Memory B cell (primary cell): ENCODE measurements at regions not wholly inside any gene's neighbourhood (a gene's known extent, or its start where the extent isn't known, plus 50 kb on each side); places are given as distances from the start of the nearest gene placed in this dataset.
"Not testable (repeated sequence)": the region's sequence is repeated elsewhere in the genome, so short reads cannot be mapped to it uniquely, and the experiment has no call there.

Experiments used
- ATAC-seq: fragments of 150-1000 bp; cut with Tn5 transposase; 2 replicates; pipeline ENCODE4 v1.10.0; 2021; ENCODE audit warnings: low read depth, mild to moderate bottlenecking, moderate library complexity
- DNase-seq, 2 donors: peaks; one replicate each; pipeline ENCODE4 v3.0.0; 2022; ENCODE audit warnings: low spot score in 2 of 2
- H3K27ac Mint-ChIP-seq: one replicate; pipeline ENCODE4 v1.8.0; 2022; ENCODE audit warnings: mild to moderate bottlenecking, moderate library complexity, mixed read lengths
- H3K27me3 Mint-ChIP-seq: one replicate; pipeline ENCODE4 v1.8.0; 2022; ENCODE audit warnings: mixed read lengths
- H3K36me3 Mint-ChIP-seq: one replicate; pipeline ENCODE4 v1.8.0; 2022; ENCODE audit warnings: mild to moderate bottlenecking, mixed read lengths
- H3K4me1 Mint-ChIP-seq: one replicate; pipeline ENCODE4 v1.8.0; 2022; ENCODE audit warnings: mixed read lengths
- H3K4me3 Mint-ChIP-seq: one replicate; pipeline ENCODE4 v1.8.0; 2022; ENCODE audit warnings: mild to moderate bottlenecking, moderate library complexity, mixed read lengths
- H3K9me3 Mint-ChIP-seq: one replicate; pipeline ENCODE4 v1.8.0; 2022; ENCODE audit warnings: mixed read lengths

GRCh38 chr4:34323549-34324320, 1920.6 kb downstream of the ARAP2 start:
- H3K27me3 Mint-ChIP-seq: no peaks in the 10 kb centered on the region
- H3K36me3 Mint-ChIP-seq: no peaks in the 10 kb centered on the region
- no peak for ATAC-seq
- H3K9me3 Mint-ChIP-seq: peaks cover 4% of the 10 kb centered on the region
- H3K4me1 Mint-ChIP-seq: no peaks in the 10 kb centered on the region
- no peak for DNase-seq
- H3K27ac Mint-ChIP-seq: no peak overlapping the region
- H3K4me3 Mint-ChIP-seq: no peak overlapping the region

GRCh38 chr4:34328939-34329338, 1915.4 kb downstream of the ARAP2 start:
- no peaks in the 10 kb centered on the region for H3K36me3 Mint-ChIP-seq
- no peaks in the 10 kb centered on the region for H3K27me3 Mint-ChIP-seq
- no peaks in the 10 kb centered on the region for H3K4me1 Mint-ChIP-seq
- ATAC-seq (no peak), DNase-seq (no peak)
- H3K27ac Mint-ChIP-seq: no peak overlapping the region
- H3K9me3 Mint-ChIP-seq: peaks cover 7% of the 10 kb centered on the region
- H3K4me3 Mint-ChIP-seq: no peak overlapping the region

DNA sequence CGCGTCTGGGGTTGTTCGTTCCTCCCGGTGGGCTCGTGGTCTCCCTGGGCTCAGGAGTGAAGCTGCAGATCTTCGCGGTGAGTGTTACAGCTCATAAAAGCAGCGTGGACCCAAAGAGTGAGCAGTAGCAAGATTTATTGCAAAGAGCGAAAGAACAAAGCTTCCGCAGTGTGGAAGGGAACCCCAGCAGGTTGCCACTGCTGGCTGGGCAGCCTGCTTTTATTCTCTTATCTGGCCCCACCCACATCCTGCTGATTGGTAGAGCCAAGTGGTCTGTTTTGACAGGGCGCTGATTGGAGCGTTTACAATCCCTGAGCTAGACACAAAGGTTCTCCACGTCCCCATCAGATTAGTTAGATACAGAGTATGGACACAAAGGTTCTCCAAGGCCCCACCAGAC, 1909.2 kb downstream of the ARAP2 start:
- DNase-seq, ATAC-seq, H3K4me3 Mint-ChIP-seq: not testable (repeated sequence)

DNA sequence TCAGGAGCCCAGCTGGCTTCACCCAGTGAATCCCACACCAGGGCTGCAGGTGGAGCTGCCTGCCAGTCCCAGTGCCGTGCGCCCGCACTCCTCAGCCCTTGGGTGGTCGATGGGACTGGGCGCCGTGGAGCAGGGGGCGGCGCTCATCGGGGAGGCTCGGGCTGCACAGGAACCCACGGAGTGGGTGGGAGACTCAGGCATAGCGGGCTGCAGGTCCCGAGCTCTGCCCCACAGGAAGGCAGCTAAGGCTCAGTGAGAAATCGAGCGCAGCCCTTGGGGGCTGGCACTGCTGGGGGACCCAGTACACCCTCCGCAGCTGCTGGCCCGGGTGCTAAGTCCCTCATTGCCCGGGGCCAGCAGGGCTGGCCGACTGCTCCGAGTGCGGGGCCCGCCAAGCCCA, 1908.8 kb downstream of the ARAP2 start:
- H3K4me1 Mint-ChIP-seq, DNase-seq, H3K4me3 Mint-ChIP-seq, H3K36me3 Mint-ChIP-seq, H3K9me3 Mint-ChIP-seq, ATAC-seq, H3K27me3 Mint-ChIP-seq, H3K27ac Mint-ChIP-seq: not testable (repeated sequence)

More for the DNA sequence above, 1909.2 kb downstream of the ARAP2 start:
- not testable (repeated sequence) for H3K4me1 Mint-ChIP-seq, H3K36me3 Mint-ChIP-seq, H3K27ac Mint-ChIP-seq, H3K27me3 Mint-ChIP-seq, H3K9me3 Mint-ChIP-seq

DNA sequence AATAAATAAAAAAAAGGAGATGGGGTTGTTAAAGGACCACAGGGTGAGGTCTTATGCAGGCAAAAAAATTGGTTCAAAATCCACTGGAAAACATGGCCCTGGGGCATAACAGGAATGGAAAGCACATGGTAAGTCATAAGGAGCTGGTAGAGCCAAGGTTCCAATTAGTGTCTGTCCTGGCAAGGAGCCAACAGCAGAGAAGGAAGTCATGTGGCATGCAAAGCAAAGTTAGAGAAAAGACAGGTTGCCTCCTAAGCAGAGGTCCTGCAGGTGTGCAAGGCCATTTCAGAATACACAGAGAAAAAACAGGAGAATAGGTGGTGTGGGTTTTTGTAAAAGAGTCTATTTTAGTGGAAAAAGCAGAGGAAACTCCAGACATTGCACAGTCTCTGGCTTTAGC, 1881.7 kb downstream of the ARAP2 start:
- no peak for ATAC-seq
- no peak overlapping the region for H3K4me3 Mint-ChIP-seq
- no peaks in the 10 kb centered on the region for H3K27me3 Mint-ChIP-seq
- no peak overlapping the region for H3K27ac Mint-ChIP-seq
- H3K36me3 Mint-ChIP-seq: no peaks in the 10 kb centered on the region
- no peaks in the 10 kb centered on the region for H3K4me1 Mint-ChIP-seq
- H3K9me3 Mint-ChIP-seq: peaks cover 4% of the 10 kb centered on the region
- no peak for DNase-seq

GRCh38 chr4:34363842-34364241, 1880.5 kb downstream of the ARAP2 start:
- ATAC-seq (no peak), DNase-seq (no peak)
- no peaks in the 10 kb centered on the region for H3K27me3 Mint-ChIP-seq
- H3K9me3 Mint-ChIP-seq: peaks cover 4% of the 10 kb centered on the region
- no peaks in the 10 kb centered on the region for H3K4me1 Mint-ChIP-seq
- H3K27ac Mint-ChIP-seq: no peak overlapping the region
- no peaks in the 10 kb centered on the region for H3K36me3 Mint-ChIP-seq
- no peak overlapping the region for H3K4me3 Mint-ChIP-seq

DNA sequence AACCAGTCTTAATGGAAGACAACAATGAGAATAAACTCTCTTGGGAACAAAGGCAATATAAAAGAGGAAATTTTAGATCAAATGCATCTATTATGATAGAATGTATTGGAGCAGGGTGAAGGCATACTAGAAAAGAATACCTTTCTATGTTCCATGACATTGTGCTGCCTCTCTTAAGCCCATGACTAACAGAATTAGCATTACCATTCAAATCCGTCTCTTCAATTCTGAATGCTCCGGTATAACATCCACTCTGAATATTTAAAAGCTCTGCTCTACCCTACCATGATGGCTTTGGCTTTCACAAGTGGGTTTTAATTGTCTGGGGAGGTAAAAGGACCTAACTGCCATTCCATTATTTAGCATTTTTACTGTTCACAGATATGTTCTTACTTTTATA, 1878.4 kb downstream of the ARAP2 start:
- H3K9me3 Mint-ChIP-seq: peaks cover 4% of the 10 kb centered on the region
- no peaks in the 10 kb centered on the region for H3K36me3 Mint-ChIP-seq
- H3K27ac Mint-ChIP-seq: no peak overlapping the region
- ATAC-seq: no peak
- no peak for DNase-seq
- H3K4me3 Mint-ChIP-seq: no peak overlapping the region
- H3K27me3 Mint-ChIP-seq: no peaks in the 10 kb centered on the region
- H3K4me1 Mint-ChIP-seq: no peaks in the 10 kb centered on the region

DNA sequence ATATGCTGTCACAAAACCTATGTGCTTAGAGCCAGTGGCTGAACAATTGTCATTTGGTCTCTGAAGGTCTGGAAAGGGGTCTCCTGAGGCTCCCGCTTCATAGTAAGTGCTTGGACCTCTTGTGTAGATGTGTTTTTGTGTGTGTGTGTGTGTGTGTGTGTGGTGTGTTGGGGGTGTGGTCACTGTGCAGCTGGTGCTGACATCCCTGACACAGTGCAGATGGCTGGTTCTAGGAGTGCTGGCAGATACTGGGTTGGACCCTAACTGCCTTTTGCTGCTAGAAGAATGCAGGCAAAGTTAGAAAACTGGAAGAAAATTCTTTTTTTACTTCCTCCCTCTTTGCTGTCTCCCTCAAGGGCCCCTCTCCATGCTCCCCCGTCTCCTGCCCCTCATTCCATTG, 1872.6 kb downstream of the ARAP2 start:
- Mint-ChIP-seq H3K9me3 (peaks cover 5% of the 10 kb centered on the region), H3K4me3 (no peak overlapping the region), H3K27me3 (no peaks in the 10 kb centered on the region), H3K4me1 (no peaks in the 10 kb centered on the region), H3K27ac (no peak overlapping the region), H3K36me3 (no peaks in the 10 kb centered on the region)
- ATAC-seq (no peak), DNase-seq (no peak)

- Mint-ChIP-seq H3K27ac (no peak overlapping the region), H3K4me3 (no peak overlapping the region), H3K4me1 (no peaks in the 10 kb centered on the region), H3K9me3 (peaks cover 3% of the 10 kb centered on the region), H3K27me3 (no peaks in the 10 kb centered on the region), H3K36me3 (no peaks in the 10 kb centered on the region)
- DNase-seq (no peak), ATAC-seq (no peak)
These were observed 1871.5 kb downstream of the ARAP2 start for GRCh38 chr4:34372815-34373214.

DNA sequence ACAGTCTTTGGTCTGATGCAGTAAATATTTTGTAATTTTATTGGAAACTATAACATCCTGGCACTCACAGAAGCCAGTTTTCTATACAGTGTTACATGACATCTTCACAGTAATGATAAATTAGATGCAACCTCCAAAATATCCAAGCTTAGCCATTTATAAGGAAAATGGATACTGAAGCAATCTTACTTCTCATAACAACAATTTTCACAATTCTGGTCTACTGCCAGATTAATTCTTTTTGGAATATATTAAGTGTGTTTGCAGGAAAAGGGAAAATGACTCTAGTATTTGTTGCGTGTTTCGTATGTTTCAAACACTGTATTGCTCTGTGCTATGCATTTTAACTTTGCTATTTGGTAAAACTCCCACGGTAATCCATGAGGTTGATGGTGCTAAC, 1870.9 kb downstream of the ARAP2 start:
- Mint-ChIP-seq H3K4me1 (no peaks in the 10 kb centered on the region), H3K36me3 (no peaks in the 10 kb centered on the region), H3K27me3 (no peaks in the 10 kb centered on the region), H3K4me3 (no peak overlapping the region), H3K9me3 (peaks cover 3% of the 10 kb centered on the region), H3K27ac (no peak overlapping the region)
- ATAC-seq (no peak), DNase-seq (no peak)

GRCh38 chr4:34412233-34412632, 1832.1 kb downstream of the ARAP2 start:
- no peaks in the 10 kb centered on the region for H3K27me3 Mint-ChIP-seq
- no peaks in the 10 kb centered on the region for H3K4me1 Mint-ChIP-seq
- DNase-seq: no peak
- no peak overlapping the region for H3K4me3 Mint-ChIP-seq
- no peak overlapping the region for H3K27ac Mint-ChIP-seq
- H3K9me3 Mint-ChIP-seq: peaks cover 13% of the 10 kb centered on the region
- ATAC-seq: no peak
- no peaks in the 10 kb centered on the region for H3K36me3 Mint-ChIP-seq

- DNase-seq: no peak
- Mint-ChIP-seq H3K36me3 (no peaks in the 10 kb centered on the region), H3K9me3 (peaks cover 13% of the 10 kb centered on the region), H3K27me3 (no peaks in the 10 kb centered on the region), H3K27ac (no peak overlapping the region), H3K4me1 (no peaks in the 10 kb centered on the region), H3K4me3 (no peak overlapping the region)
- ATAC-seq: no peak
These were observed 1831.4 kb downstream of the ARAP2 start for GRCh38 chr4:34412911-34413310.

- Mint-ChIP-seq H3K4me3 (no peak overlapping the region), H3K4me1 (no peaks in the 10 kb centered on the region), H3K27me3 (no peaks in the 10 kb centered on the region), H3K36me3 (no peaks in the 10 kb centered on the region), H3K9me3 (peaks cover 7% of the 10 kb centered on the region), H3K27ac (no peak overlapping the region)
- ATAC-seq: no peak
- DNase-seq: no peak
These were observed 1827.2 kb downstream of the ARAP2 start for GRCh38 chr4:34417160-34417559.

DNA sequence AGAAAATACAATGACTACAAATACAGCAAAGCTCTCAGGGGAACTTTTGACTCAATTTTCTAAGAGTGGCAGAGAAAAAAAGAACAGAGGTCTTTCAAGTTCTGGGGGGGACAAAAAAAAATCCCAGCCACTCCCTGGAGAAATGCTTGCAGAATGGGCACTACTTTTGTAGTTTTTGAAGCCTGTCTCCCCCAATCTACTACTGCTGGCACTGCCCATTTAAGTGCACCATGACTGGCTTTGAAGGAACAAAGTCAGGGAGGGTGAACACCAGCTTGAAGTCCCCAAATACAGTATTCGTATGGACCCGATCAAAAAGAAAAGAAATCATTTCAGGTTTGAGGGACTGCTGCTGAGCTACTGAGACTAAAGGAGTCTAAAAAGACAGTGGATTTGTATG, 1824.4 kb downstream of the ARAP2 start:
- ATAC-seq (no peak), DNase-seq (no peak)
- no peak overlapping the region for H3K4me3 Mint-ChIP-seq
- peaks cover 4% of the 10 kb centered on the region for H3K9me3 Mint-ChIP-seq
- H3K27me3 Mint-ChIP-seq: no peaks in the 10 kb centered on the region
- no peak overlapping the region for H3K27ac Mint-ChIP-seq
- H3K4me1 Mint-ChIP-seq: no peaks in the 10 kb centered on the region
- H3K36me3 Mint-ChIP-seq: no peaks in the 10 kb centered on the region

DNA sequence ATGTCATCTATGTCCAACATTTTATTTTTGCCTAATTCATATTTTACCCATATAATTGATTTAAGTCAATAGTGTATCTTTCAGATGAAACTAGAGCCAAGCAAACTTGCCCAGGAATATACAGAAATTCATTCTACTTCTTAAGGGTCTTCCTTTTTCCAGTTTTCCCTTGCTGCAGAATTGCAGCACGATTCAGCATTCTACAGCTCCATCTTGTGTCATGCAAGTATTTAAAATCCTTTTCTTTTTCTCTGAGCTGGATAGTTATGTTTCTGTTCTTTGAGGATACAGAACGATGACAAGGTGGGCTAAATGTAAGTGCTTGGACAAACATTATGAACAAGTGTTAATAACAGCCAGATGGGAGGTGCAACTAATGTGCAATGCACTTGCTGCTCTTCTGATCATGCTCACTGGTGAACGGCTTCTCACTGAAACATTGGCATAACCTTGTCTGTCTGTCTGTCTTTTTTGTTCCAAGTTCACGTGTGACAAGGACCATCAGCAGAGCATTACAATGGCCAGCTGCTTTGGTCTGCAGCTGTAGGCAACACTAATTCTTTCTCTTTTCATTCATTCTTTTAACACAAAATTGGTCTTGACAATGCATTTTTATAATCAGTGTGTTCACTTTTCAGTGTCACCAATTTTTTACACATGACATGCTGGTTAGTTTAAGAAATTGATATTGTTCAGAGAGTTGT, 1821.7 kb downstream of the ARAP2 start:
- Mint-ChIP-seq H3K27me3 (no peaks in the 10 kb centered on the region), H3K4me1 (no peaks in the 10 kb centered on the region), H3K4me3 (no peak overlapping the region), H3K9me3 (peaks cover 2% of the 10 kb centered on the region), H3K27ac (no peak overlapping the region), H3K36me3 (no peaks in the 10 kb centered on the region)
- ATAC-seq (no peak), DNase-seq (no peak)
